ENCODE measurements at regions not wholly inside any gene's neighbourhood (a gene's known extent, or its start where the extent isn't known, plus 50 kb on each side); places are given as distances from the start of the nearest gene placed in this dataset.
A peak's percentile ranks its signal among the peaks of the same experiment; 100 is the strongest.

DNA sequence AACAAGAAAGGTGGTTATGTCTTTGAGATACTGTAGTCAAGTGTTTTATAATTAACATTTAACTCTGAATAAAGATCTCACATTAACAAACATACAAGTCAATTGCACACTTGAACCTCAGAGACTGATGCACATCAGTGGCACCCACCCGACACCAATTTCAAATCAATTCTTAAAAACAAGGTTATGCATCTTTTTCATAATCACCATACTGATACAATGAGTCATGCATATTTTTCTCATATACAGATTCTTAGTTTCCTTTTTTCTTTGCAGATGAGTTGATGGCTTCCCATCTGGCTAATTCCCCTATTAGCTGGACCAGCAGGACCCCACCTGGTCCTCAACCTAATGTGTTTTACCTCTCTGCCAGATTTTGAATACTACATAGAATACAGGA lies 136.2 kb upstream of the RPL34 start:
- peaks cover 6% of the 10 kb centered on the region; the same call in 1 of the 2 replicates for H3K4me1 ChIP-seq (ENCODE audit: control insufficient read depth, insufficient read depth, low read length)
- no peaks in the 10 kb centered on the region for H3K9me3 ChIP-seq (ENCODE audit: control insufficient read depth, insufficient read depth, low read depth, low read length)
- ChIA-PET POLR2A (no interaction called here), CTCF (interaction anchor here (0.7 to 0.9 kb wide), 2 partner anchors 73 to 656 kb away, joined by 3 to 4 read pairs; no protein-coding TSS in a partner anchor)
- H3K4me3 ChIP-seq (ENCODE audit: low read depth, low read length) = no peak overlapping the region
- TF ChIP-seq ZNF248 (tag by site-specific recombination; IDR thresholded peaks at IDR 0.05) (no peak), ZFP37 (tag by site-specific recombination; IDR thresholded peaks at IDR 0.05) (no peak), ZEB2 (tag by site-specific recombination; IDR thresholded peaks at IDR 0.05) (no peak), OSR2 (tag by site-specific recombination; IDR thresholded peaks at IDR 0.05) (no peak), ZNF302 (tag by site-specific recombination; IDR thresholded peaks at IDR 0.05; ENCODE audit: low read depth) (no peak), WT1 (tag by site-specific recombination; IDR thresholded peaks at IDR 0.05) (no peak), ZNF10 (tag by site-specific recombination; IDR thresholded peaks at IDR 0.05) (no peak)
- TF ChIP-seq, protein P1, sequence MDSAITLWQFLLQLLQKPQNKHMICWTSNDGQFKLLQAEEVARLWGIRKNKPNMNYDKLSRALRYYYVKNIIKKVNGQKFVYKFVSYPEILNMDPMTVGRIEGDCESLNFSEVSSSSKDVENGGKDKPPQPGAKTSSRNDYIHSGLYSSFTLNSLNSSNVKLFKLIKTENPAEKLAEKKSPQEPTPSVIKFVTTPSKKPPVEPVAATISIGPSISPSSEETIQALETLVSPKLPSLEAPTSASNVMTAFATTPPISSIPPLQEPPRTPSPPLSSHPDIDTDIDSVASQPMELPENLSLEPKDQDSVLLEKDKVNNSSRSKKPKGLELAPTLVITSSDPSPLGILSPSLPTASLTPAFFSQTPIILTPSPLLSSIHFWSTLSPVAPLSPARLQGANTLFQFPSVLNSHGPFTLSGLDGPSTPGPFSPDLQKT (IDR thresholded peaks at IDR 0.05; ENCODE audit: borderline replicate concordance, low read depth, low read length) = no peak
- TF ChIP-seq, protein P2, sequence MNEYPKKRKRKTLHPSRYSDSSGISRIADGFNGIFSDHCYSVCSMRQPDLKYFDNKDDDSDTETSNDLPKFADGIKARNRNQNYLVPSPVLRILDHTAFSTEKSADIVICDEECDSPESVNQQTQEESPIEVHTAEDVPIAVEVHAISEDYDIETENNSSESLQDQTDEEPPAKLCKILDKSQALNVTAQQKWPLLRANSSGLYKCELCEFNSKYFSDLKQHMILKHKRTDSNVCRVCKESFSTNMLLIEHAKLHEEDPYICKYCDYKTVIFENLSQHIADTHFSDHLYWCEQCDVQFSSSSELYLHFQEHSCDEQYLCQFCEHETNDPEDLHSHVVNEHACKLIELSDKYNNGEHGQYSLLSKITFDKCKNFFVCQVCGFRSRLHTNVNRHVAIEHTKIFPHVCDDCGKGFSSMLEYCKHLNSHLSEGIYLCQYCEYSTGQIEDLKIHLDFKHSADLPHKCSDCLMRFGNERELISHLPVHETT (tag by site-specific recombination; IDR thresholded peaks at IDR 0.05) = no peak
- TF ChIP-seq, protein P3, sequence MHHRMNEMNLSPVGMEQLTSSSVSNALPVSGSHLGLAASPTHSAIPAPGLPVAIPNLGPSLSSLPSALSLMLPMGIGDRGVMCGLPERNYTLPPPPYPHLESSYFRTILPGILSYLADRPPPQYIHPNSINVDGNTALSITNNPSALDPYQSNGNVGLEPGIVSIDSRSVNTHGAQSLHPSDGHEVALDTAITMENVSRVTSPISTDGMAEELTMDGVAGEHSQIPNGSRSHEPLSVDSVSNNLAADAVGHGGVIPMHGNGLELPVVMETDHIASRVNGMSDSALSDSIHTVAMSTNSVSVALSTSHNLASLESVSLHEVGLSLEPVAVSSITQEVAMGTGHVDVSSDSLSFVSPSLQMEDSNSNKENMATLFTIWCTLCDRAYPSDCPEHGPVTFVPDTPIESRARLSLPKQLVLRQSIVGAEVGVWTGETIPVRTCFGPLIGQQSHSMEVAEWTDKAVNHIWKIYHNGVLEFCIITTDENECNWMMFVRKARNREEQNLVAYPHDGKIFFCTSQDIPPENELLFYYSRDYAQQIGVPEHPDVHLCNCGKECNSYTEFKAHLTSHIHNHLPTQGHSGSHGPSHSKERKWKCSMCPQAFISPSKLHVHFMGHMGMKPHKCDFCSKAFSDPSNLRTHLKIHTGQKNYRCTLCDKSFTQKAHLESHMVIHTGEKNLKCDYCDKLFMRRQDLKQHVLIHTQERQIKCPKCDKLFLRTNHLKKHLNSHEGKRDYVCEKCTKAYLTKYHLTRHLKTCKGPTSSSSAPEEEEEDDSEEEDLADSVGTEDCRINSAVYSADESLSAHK (tag by site-specific recombination; IDR thresholded peaks at IDR 0.05) = no peak
- H3K36me3 ChIP-seq (ENCODE audit: control insufficient read depth in 2 of 2, insufficient read depth in 1 of 2, low read length in 2 of 2) = no peaks in the 10 kb centered on the region
- no peak overlapping the region for H3K27ac ChIP-seq (ENCODE audit: extremely low read depth, low read depth, low read length)

DNA sequence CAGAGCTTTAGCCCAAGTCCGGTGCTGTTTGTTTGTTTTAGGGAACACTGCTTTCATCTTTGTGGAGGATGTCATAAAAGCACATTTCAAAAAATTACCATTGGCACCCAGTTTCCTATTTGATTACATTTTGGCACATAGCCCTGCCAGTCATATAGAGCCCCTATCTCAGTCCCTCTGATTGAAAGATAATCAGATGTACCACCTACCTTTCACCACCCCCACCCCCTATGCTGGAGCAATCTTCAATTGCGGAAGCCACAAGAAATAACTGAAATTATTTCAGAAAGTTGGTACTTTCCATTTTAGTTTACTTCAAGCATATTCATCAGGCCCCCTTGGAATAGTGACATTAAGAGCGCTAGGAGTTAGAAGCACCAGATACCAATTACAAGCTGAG lies 136.7 kb upstream of the RPL34 start:
- H3K4me3 ChIP-seq (ENCODE audit: low read depth, low read length) = no peak overlapping the region
- peaks cover 6% of the 10 kb centered on the region; the same call in 1 of the 2 replicates for H3K4me1 ChIP-seq (ENCODE audit: control insufficient read depth, insufficient read depth, low read length)
- no peaks in the 10 kb centered on the region for H3K36me3 ChIP-seq (ENCODE audit: control insufficient read depth in 2 of 2, insufficient read depth in 1 of 2, low read length in 2 of 2)
- H3K27ac ChIP-seq (ENCODE audit: extremely low read depth, low read depth, low read length) = no peak overlapping the region
- no peak for TF ChIP-seq ZBTB21 (tag by site-specific recombination; IDR thresholded peaks at IDR 0.05)
- TF ChIP-seq ZNF626 (tag by site-specific recombination; IDR thresholded peaks at IDR 0.05) = no peak
- TF ChIP-seq ZNF341 (tag by site-specific recombination; IDR thresholded peaks at IDR 0.05; ENCODE audit: low read depth) = no peak
- TF ChIP-seq ZNF169 (tag by site-specific recombination; IDR thresholded peaks at IDR 0.05) = no peak
- TF ChIP-seq ZNF654 (tag by site-specific recombination; IDR thresholded peaks at IDR 0.05; ENCODE audit: low read depth) = no peak
- TF ChIP-seq ZNF768 (tag by site-specific recombination; IDR thresholded peaks at IDR 0.05) = no peak
- peak; percentile 20; the same call in 1 of the 2 replicates for TF ChIP-seq FEZF1 (tag by site-specific recombination; IDR thresholded peaks at IDR 0.05)
- TF ChIP-seq TCF7L2 (IDR thresholded peaks at IDR 0.05; ENCODE audit: borderline replicate concordance, low read depth, low read length) = peak; percentile 80; the same call in 1 of the 2 replicates
- TF ChIP-seq, protein P4, sequence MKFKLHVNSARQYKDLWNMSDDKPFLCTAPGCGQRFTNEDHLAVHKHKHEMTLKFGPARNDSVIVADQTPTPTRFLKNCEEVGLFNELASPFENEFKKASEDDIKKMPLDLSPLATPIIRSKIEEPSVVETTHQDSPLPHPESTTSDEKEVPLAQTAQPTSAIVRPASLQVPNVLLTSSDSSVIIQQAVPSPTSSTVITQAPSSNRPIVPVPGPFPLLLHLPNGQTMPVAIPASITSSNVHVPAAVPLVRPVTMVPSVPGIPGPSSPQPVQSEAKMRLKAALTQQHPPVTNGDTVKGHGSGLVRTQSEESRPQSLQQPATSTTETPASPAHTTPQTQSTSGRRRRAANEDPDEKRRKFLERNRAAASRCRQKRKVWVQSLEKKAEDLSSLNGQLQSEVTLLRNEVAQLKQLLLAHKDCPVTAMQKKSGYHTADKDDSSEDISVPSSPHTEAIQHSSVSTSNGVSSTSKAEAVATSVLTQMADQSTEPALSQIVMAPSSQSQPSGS (tag by site-specific recombination; IDR thresholded peaks at IDR 0.05; ENCODE audit: low read depth) = no peak
- TF ChIP-seq, protein P5, sequence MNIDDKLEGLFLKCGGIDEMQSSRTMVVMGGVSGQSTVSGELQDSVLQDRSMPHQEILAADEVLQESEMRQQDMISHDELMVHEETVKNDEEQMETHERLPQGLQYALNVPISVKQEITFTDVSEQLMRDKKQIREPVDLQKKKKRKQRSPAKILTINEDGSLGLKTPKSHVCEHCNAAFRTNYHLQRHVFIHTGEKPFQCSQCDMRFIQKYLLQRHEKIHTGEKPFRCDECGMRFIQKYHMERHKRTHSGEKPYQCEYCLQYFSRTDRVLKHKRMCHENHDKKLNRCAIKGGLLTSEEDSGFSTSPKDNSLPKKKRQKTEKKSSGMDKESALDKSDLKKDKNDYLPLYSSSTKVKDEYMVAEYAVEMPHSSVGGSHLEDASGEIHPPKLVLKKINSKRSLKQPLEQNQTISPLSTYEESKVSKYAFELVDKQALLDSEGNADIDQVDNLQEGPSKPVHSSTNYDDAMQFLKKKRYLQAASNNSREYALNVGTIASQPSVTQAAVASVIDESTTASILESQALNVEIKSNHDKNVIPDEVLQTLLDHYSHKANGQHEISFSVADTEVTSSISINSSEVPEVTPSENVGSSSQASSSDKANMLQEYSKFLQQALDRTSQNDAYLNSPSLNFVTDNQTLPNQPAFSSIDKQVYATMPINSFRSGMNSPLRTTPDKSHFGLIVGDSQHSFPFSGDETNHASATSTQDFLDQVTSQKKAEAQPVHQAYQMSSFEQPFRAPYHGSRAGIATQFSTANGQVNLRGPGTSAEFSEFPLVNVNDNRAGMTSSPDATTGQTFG (tag by site-specific recombination; IDR thresholded peaks at IDR 0.05; ENCODE audit: borderline replicate concordance) = no peak
- TF ChIP-seq ZFHX2 (tag by site-specific recombination; conservative IDR thresholded peaks at IDR 0.05) = 0 out of 2 replicates have a peak, but pooled peaks have one; percentile 2
- no peak for TF ChIP-seq ZNF548 (tag by site-specific recombination; IDR thresholded peaks at IDR 0.05)
- no peak for TF ChIP-seq ZXDB (tag by site-specific recombination; IDR thresholded peaks at IDR 0.05)
- TF ChIP-seq HOXC10 (CRISPR knock-in tag; IDR thresholded peaks at IDR 0.05) = no peak
- no peak for TF ChIP-seq ZNF791 (tag by site-specific recombination; IDR thresholded peaks at IDR 0.05)
- no peak for TF ChIP-seq ZNF324 (tag by site-specific recombination; IDR thresholded peaks at IDR 0.05)
- ChIA-PET POLR2A (no interaction called here), CTCF (interaction anchor here (0.7 kb wide), 1 partner anchor 73 kb away, joined by 3 read pairs; no protein-coding TSS in a partner anchor)
- H3K9me3 ChIP-seq (ENCODE audit: control insufficient read depth, insufficient read depth, low read depth, low read length) = no peaks in the 10 kb centered on the region
